ENCODE measurements at regions not wholly inside any gene's neighbourhood (a gene's known extent, or its start where the extent isn't known, plus 50 kb on each side); places are given as distances from the start of the nearest gene placed in this dataset.
"Not testable (repeated sequence)": the region's sequence is repeated elsewhere in the genome, so short reads cannot be mapped to it uniquely, and the experiment has no call there.

- no peak for DNase-seq
Observed at GRCh38 chr13:33561627-33562026, 256.3 kb upstream of the RFC3 start.

- DNase-seq, result no peak
Observed at GRCh38 chr13:33571618-33572017, 246.3 kb upstream of the RFC3 start.

- not testable (repeated sequence) for DNase-seq
Observed at GRCh38 chr13:33572322-33572721, 245.6 kb upstream of the RFC3 start.

GRCh38 chr13:33575378-33575777 is 242.6 kb upstream of the RFC3 start:
- no peak for DNase-seq

- DNase-seq, result no peak
Observed at GRCh38 chr13:33577007-33577406, 240.9 kb upstream of the RFC3 start.

GRCh38 chr13:33578786-33579185 is 239.2 kb upstream of the RFC3 start:
- no peak for DNase-seq

GRCh38 chr13:33582121-33582520 is 235.8 kb upstream of the RFC3 start:
- no peak for DNase-seq

- no peak for DNase-seq
Observed at GRCh38 chr13:33583398-33583797, 234.6 kb upstream of the RFC3 start.

GRCh38 chr13:33590936-33591335 is 227.0 kb upstream of the RFC3 start:
- no peak for DNase-seq

GRCh38 chr13:33606692-33607091 is 211.3 kb upstream of the RFC3 start:
- no peak for DNase-seq

- DNase-seq, result peak in 1 of 4 experiments; percentile 5
Observed at GRCh38 chr13:33610438-33611120, 207.4 kb upstream of the RFC3 start.

GRCh38 chr13:33611121-33611805 is 206.7 kb upstream of the RFC3 start:
- DNase-seq, result no peak

- no peak for DNase-seq
Observed at GRCh38 chr13:33612641-33613638, 205.0 kb upstream of the RFC3 start.

GRCh38 chr13:33615436-33615835 is 202.5 kb upstream of the RFC3 start:
- no peak for DNase-seq

- DNase-seq, result no peak
Observed at GRCh38 chr13:33616130-33616529, 201.8 kb upstream of the RFC3 start.

- DNase-seq, result no peak
Observed at GRCh38 chr13:33617055-33617454, 200.9 kb upstream of the RFC3 start.

- no peak for DNase-seq
Observed at GRCh38 chr13:33624253-33624652, 193.7 kb upstream of the RFC3 start.

- no peak for DNase-seq
Observed at GRCh38 chr13:33624740-33625139, 193.2 kb upstream of the RFC3 start.

- no peak for DNase-seq
Observed at GRCh38 chr13:33626407-33626806, 191.5 kb upstream of the RFC3 start.

- DNase-seq, result no peak
Observed at GRCh38 chr13:33628662-33629061, 189.3 kb upstream of the RFC3 start.

- no peak for DNase-seq
Observed at GRCh38 chr13:33629605-33630360, 188.2 kb upstream of the RFC3 start.

GRCh38 chr13:33633701-33634545 is 184.0 kb upstream of the RFC3 start:
- DNase-seq, result no peak
